AG09309 (cell line): ENCODE measurements at regions not wholly inside any gene's neighbourhood (a gene's known extent, or its start where the extent isn't known, plus 50 kb on each side); places are given as distances from the start of the nearest gene placed in this dataset.

Experiments used
- DNase-seq: peaks from one replicate; pipeline ENCODE4 v3.0.0-alpha.2; 2010; ENCODE audit warnings: low read depth
- H3K4me3 ChIP-seq: 2 replicates; pipeline ENCODE4 v1.5.1; 2011; ENCODE audit warnings: mild to moderate bottlenecking, low read depth, low read length, moderate library complexity; ENCODE audit not compliant: control insufficient read depth
- CTCF ChIP-seq: IDR thresholded peaks from 2 replicates; pipeline ENCODE4 v1.5.1; 2011; ENCODE audit warnings: mild to moderate bottlenecking, low read depth, low read length, inconsistent platforms; ENCODE audit not compliant: insufficient read depth, control insufficient read depth; ENCODE audit errors: missing control alignments

- DNase-seq, result no peak
- H3K4me3 ChIP-seq, result no peak overlapping the region
- no peak for TF ChIP-seq CTCF
Measured at GRCh38 chr2:43124687-43125057, 101.7 kb downstream of the ZFP36L2 start.

- no peak for DNase-seq
- no peak overlapping the region for H3K4me3 ChIP-seq
- no peak for TF ChIP-seq CTCF
Measured at GRCh38 chr2:43123981-43124686, 102.3 kb downstream of the ZFP36L2 start.

GRCh38 chr2:43123486-43123885 lies 102.9 kb downstream of the ZFP36L2 start:
- no peak for DNase-seq
- H3K4me3 ChIP-seq, result no peak overlapping the region
- TF ChIP-seq CTCF, result no peak

GRCh38 chr2:43123028-43123427 lies 103.4 kb downstream of the ZFP36L2 start:
- no peak for DNase-seq
- no peak overlapping the region for H3K4me3 ChIP-seq
- TF ChIP-seq CTCF, result no peak

- no peak overlapping the region for H3K4me3 ChIP-seq
- no peak for DNase-seq
- TF ChIP-seq CTCF, result no peak
Measured at GRCh38 chr2:43121580-43122314, 104.7 kb downstream of the ZFP36L2 start.

- no peak for DNase-seq
- TF ChIP-seq CTCF, result no peak
- H3K4me3 ChIP-seq, result no peak overlapping the region
Measured at GRCh38 chr2:43119303-43119702, 107.1 kb downstream of the ZFP36L2 start.
